ENCODE measurements at regions not wholly inside any gene's neighbourhood (a gene's known extent, or its start where the extent isn't known, plus 50 kb on each side); places are given as distances from the start of the nearest gene placed in this dataset.
"Not testable (repeated sequence)": the region's sequence is repeated elsewhere in the genome, so short reads cannot be mapped to it uniquely, and the experiment has no call there.

DNA sequence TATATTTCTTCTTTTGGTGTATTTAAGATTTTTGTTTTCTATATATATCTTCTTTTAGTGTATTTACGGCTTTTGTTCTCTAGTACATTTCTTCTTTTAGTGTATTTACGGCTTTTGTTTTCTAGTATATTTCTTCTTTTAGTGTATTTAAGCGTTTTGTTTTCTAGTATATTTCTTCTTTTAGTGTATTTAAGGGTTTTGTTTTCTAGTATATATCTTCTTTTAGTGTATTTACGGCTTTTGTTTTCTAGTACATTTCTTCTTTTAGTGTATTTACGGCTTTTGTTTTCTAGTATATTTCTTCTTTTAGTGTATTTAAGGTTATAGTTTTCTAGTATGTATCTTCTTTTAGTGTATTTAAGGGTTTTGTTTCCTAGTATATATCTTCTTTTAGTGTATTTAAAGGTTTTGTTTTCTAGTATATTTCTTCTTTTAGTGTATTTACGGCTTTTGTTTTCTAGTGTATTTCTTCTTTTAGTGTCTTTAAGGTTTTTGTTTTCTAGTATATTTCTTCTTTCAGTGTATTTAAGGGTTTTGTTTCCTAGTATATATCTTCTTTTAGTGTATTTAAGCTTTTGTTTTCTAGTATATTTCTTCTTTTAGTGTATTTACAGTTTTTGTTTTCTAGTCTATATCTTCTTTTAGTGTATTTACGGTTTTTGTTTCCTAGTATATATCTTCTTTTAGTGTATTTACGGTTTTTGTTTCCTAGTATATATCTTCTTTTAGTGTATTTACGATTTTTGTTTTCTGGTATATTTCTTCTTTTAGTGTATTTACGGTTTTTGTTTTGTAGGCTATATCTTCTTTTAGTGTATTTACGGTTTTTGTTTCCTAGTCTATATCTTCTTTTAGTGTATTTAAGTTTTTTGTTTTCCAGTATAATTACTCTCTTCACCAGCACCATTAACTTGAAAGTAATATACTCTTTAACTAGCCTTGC is 249.4 kb downstream of the SHOX start:
- DNase-seq = not testable (repeated sequence)

GRCh38 chrX:874061-874460 is 243.5 kb downstream of the SHOX start:
- no peak for DNase-seq

DNA sequence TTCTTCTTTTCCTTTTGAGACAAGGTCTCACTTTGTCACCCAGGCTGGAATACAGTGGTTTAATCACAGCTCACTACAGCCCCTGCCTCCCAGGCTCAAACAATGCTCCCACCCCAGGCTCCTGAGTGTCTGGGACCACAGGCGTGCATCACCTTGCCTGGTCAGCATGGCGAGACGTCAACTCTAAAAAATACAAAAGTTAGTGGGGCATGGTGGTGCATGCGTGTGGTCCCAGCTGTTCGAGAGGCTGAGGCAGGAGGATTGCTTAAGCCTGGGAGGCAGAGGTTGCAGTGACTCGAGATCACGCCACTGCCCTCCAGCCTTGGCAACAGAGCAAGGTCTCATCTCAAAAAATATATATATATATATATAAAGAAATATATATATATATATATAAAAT is 242.4 kb downstream of the SHOX start:
- DNase-seq = no peak

DNA sequence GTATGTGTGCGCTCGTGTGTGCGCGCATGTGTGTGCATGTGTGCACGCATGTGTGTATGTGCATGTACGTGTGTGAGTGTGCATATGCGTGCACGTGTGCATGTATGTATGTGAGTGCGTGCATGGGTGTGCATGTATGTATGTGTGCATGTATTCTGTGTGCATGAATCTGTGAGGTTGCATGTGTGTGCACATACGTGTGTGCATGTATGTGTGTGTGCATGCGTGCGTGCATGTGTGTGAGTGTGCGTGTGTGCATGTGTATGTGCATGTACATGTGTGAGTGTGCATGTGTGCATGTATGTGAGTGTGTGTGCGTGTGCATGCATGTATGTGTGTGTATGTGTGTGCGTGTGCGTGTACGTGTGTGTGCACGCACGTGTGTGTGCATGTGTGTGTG is 241.5 kb downstream of the SHOX start:
- no peak for DNase-seq

GRCh38 chrX:871626-872025 is 241.0 kb downstream of the SHOX start:
- DNase-seq = no peak

- no peak for DNase-seq
Observed at GRCh38 chrX:867966-868647, 237.5 kb downstream of the SHOX start.

DNA sequence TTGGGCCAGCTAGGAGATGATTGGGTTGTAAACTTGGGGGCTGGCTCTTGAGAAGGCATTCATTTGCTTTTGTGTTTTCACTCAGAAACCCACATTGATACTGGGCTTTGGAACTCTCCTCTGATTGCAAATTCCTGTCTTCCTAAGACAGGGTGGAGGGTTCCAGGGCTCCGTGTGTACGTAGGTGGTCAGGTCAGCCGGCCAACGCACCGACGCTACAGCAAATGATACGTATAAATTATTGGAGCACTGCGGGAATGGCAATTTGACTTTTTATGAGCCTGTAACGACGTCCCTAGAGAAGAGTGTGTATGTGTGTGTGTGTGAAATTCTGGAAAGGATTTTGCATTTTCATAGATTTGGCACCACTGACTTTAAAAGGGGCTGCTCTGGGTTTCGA is 236.9 kb downstream of the SHOX start:
- no peak for DNase-seq

- no peak for DNase-seq
Observed at GRCh38 chrX:866441-866990, 235.9 kb downstream of the SHOX start.

DNA sequence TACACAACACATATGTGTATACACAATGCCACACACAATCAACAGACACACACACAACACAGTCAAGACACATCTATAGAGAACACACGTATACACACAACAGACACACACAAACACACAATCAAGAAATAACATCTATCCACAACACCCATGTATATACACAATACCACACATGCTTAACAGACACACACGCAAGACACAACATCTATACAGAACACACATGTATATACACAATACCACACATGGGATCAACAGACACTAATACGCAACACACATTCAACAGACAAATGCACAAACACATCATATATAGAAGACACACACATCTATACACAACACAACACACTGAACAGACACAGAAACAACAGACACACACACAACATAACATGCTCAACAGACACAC is 234.8 kb downstream of the SHOX start:
- no peak for DNase-seq

GRCh38 chrX:861921-862320 is 231.3 kb downstream of the SHOX start:
- DNase-seq = no peak

DNA sequence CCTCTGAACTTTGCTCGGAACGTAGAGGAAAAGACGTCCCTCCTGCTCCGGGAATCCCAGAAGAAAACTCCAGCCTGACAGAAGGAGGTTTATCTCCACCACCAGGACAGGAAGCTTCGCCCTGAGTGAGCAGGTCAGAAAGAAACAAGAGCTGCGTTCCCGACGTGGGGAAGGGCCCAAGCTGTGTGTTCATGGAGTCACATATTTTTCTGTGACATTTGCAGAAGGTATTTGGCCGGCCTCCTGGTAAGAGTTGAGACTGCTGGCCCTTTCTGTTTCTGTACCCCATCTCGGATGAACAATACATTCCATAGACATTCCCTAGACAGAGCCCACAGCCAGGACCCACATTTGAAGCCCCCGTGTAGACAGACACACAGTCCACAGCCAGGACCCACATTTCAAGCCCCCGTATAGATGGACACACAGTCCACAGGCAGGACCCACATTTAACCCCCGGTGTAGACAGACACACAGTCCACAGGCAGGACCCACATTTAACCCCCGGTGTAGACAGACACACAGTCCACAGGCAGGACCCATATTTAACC is 230.8 kb downstream of the SHOX start:
- DNase-seq = no peak

GRCh38 chrX:859329-859728 is 228.7 kb downstream of the SHOX start:
- no peak for DNase-seq

DNA sequence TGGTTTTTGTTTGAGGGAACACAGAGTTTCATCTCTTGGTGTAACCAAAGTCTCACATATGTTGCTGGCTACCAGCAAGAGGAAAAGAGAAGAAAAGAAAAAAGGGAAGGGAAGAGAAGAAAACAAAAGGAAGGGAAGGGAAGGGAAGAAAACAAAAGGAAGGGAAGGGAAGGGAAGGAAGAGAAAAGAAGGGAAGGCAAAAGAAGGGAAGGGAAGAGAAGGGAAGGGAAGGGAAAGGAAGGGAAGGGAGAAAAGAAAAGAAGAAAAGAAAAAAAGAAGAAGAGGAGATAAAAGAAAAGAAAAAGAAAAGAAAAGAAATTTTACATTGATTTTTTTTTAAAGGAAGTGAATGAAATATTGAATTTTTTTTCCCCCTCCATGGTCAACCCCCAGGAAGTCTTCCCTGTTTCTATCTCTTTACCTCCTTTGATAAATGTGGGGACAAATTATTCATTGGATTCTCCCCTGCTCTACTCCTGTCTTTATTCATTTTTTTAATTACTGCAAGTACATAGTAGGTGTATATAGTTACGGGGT is 228.0 kb downstream of the SHOX start:
- DNase-seq = no peak

DNA sequence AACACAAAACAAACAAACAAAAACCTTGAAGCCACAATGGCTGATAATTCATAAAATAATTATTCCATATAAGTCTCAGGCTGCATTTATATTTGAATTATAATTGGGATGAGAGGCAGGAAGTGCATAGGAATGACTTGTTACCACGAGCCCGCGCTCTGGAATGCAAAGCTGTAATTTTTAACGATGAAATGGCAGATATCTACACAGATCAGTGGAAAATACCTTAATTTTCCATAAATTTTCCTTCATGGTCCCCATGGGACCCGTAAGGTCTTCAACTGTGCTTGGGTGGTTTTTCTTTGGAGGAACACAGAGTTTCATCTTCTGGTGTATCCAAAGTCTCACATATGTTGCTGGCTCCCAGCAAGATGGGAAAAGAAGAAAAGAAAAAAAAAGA is 226.8 kb downstream of the SHOX start:
- no peak for DNase-seq

DNA sequence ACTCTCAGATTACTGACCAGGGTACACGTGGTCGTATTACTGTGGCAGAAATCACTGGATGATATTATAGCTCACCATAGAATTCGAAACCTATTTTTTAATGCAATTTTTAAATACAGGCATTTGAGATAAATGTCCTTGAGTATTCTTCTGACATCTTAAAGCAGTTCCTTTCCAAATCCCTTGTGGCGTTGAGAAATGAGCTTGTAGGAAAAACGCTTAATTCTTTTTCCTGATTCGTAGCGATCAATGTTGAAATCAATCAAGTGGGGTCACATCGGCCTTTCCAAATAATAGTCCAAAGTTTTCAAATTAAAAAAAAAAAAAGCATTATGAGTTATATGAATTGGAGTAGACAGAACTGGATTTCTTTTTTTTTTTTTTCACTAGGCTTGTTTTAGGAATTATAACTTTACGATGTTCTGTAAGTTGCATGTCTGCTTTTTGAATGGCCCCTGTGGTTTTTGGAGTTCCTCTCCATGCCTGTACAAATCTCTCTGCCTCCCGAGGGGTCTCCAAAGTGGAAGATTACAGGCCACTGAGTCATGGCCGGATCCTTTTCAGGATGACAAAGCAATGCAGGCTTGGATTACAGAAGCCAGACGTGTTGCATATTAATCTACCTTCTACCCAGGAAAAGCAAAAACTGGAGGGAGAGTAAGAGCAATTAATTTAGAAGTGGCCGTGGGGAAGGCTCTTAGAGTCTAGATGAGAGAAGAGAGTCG is 226.1 kb downstream of the SHOX start:
- no peak for DNase-seq

- DNase-seq = no peak
Observed at GRCh38 chrX:853304-853703, 222.7 kb downstream of the SHOX start.

GRCh38 chrX:850471-850916 is 219.9 kb downstream of the SHOX start:
- no peak for DNase-seq

- DNase-seq = no peak
Observed at GRCh38 chrX:848386-848785, 217.8 kb downstream of the SHOX start.

DNA sequence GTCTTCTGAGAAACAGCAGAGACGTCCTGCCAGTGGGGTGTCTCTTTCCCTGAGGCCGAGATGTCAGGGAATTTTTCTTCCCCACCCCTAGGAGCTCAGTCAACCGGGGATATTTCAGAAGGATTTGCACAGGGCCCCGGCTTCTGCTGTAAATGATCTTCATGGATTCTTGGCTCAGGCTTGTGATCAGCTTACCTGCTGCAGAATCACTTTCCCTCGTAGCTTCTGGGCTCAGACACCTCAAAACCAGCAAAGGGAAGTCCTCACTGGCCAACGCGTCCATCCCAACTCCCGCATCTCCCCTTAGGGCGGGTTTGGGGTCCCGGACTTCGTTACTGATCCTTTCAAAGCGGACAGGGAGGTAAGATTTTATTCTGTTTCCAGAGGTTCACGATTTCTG is 212.7 kb downstream of the SHOX start:
- DNase-seq = no peak

DNA sequence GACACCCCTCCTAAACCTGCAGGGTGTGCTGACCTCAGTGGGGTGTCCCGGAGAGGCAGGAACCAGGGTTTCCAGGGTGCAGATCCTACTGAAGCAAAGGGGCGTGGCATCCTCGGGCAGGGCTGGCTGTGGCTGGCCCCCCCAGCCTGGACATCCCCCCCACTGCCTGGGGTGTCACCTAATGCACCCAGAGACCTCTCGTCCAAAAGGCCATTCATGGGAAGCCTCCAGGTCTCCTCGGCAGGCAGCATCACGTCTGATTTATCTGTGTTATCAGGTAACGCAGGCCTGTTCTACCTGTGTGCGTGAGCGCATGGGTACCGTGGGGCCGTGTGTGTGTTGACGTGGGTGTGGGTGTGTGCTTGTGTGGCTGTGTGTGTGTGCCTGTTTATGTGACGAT is 210.0 kb downstream of the SHOX start:
- no peak for DNase-seq

- not testable (repeated sequence) for DNase-seq
Observed at GRCh38 chrX:838666-839065, 208.1 kb downstream of the SHOX start.

DNA sequence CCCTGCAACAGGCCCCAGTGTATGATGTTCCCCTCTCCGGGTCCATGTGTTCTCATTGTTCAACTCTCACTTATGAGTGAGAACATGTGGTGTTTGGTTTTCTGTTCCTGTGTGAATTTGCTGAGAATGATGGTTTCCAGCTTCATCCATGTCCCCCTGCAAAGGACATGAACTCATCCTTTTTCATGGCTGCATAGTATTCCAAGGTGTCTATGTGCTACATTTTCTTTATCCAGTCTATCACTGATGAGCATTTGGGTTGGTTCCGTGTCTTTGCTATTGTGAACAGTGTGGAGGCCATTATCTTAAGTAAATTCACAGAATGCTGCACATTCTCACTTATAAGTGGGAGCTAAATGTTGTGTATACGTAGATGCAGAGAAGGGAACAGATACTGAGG is 205.3 kb downstream of the SHOX start:
- DNase-seq = not testable (repeated sequence)

DNA sequence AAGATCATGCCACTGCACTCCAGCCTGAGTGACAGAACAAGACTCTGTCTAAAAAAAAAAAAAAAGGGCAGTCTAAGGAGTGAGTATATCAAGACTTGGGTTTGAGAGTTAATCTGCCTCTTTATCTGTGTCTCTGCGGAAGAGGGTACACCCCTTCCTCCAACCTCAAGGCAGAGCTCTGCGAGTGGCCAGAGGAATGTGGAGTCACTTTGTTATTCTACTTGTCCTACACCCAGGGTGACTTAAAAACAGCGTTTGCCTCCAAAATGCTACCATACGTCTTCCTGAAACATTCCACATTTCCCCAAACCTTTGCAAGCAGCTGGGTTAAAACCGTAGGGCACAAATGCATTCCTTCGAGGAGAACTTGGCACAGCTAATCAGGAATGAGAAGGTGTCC is 199.9 kb downstream of the SHOX start:
- no peak for DNase-seq
